ENCODE measurements at regions not wholly inside any gene's neighbourhood (a gene's known extent, or its start where the extent isn't known, plus 50 kb on each side); places are given as distances from the start of the nearest gene placed in this dataset.
A peak's percentile ranks its signal among the peaks of the same experiment; 100 is the strongest.

GRCh38 chr20:17885076-17885475, 83.5 kb downstream of the SNX5 start:
- peak overlapping the region; percentile 57 for H3K27ac Mint-ChIP-seq

GRCh38 chr20:17884307-17885003, 84.1 kb downstream of the SNX5 start:
- no peak for DNase-seq (ENCODE audit: low spot score in 2 of 2, unreplicated experiment in 2 of 2)
- peaks cover under 1% of the 10 kb centered on the region for H3K36me3 Mint-ChIP-seq
- no peak for TF ChIP-seq CTCF (IDR thresholded peaks at IDR 0.05; ENCODE audit: unreplicated experiment)
- no peak overlapping the region for H3K27ac Mint-ChIP-seq
- H3K27me3 Mint-ChIP-seq (ENCODE audit: low read depth) = no peaks in the 10 kb centered on the region
- peaks cover 25% of the 10 kb centered on the region for H3K4me1 Mint-ChIP-seq
- peaks cover 9% of the 10 kb centered on the region for H3K9me3 Mint-ChIP-seq
- H3K4me3 Mint-ChIP-seq = no peak overlapping the region

More at GRCh38 chr20:17885076-17885475, 83.5 kb downstream of the SNX5 start:
- H3K27me3 Mint-ChIP-seq (ENCODE audit: low read depth) = no peaks in the 10 kb centered on the region
- no peak overlapping the region for H3K4me3 Mint-ChIP-seq
- H3K36me3 Mint-ChIP-seq = peaks cover 6% of the 10 kb centered on the region
- H3K9me3 Mint-ChIP-seq = peaks cover 15% of the 10 kb centered on the region
- no peak for TF ChIP-seq CTCF (IDR thresholded peaks at IDR 0.05; ENCODE audit: unreplicated experiment)
- H3K4me1 Mint-ChIP-seq = peaks cover 25% of the 10 kb centered on the region
- no peak for DNase-seq (ENCODE audit: low spot score in 2 of 2, unreplicated experiment in 2 of 2)

- H3K9me3 Mint-ChIP-seq = peaks cover 5% of the 10 kb centered on the region
- no peaks in the 10 kb centered on the region for H3K36me3 Mint-ChIP-seq
- H3K4me1 Mint-ChIP-seq = peaks cover 30% of the 10 kb centered on the region
- H3K27ac Mint-ChIP-seq = peak overlapping the region; percentile 39
- no peak for TF ChIP-seq CTCF (IDR thresholded peaks at IDR 0.05; ENCODE audit: unreplicated experiment)
- H3K27me3 Mint-ChIP-seq (ENCODE audit: low read depth) = no peaks in the 10 kb centered on the region
- no peak for DNase-seq (ENCODE audit: low spot score in 2 of 2, unreplicated experiment in 2 of 2)
- no peak overlapping the region for H3K4me3 Mint-ChIP-seq
Observed at GRCh38 chr20:17883592-17884306, 84.8 kb downstream of the SNX5 start.

- H3K27me3 Mint-ChIP-seq (ENCODE audit: low read depth) = no peaks in the 10 kb centered on the region
- H3K36me3 Mint-ChIP-seq = no peaks in the 10 kb centered on the region
- no peak for DNase-seq (ENCODE audit: low spot score in 2 of 2, unreplicated experiment in 2 of 2)
- H3K27ac Mint-ChIP-seq = peak overlapping the region; percentile 39
- H3K4me3 Mint-ChIP-seq = no peak overlapping the region
- peaks cover 33% of the 10 kb centered on the region for H3K4me1 Mint-ChIP-seq
- TF ChIP-seq CTCF (IDR thresholded peaks at IDR 0.05; ENCODE audit: unreplicated experiment) = no peak
- no peaks in the 10 kb centered on the region for H3K9me3 Mint-ChIP-seq
Observed at GRCh38 chr20:17882834-17883591, 85.6 kb downstream of the SNX5 start.

GRCh38 chr20:17882065-17882833, 86.3 kb downstream of the SNX5 start:
- Mint-ChIP-seq H3K27ac (peak overlapping the region; percentile 50), H3K4me1 (peaks cover 33% of the 10 kb centered on the region), H3K27me3 (ENCODE audit: low read depth) (no peaks in the 10 kb centered on the region), H3K9me3 (no peaks in the 10 kb centered on the region), H3K36me3 (no peaks in the 10 kb centered on the region), H3K4me3 (no peak overlapping the region)
- DNase-seq (ENCODE audit: low spot score in 2 of 2, unreplicated experiment in 2 of 2) = no peak
- TF ChIP-seq CTCF (IDR thresholded peaks at IDR 0.05; ENCODE audit: unreplicated experiment) = no peak

Data from mesothelial cell of epicardium (in vitro differentiated cells).